T-cell (primary cell): ENCODE measurements at regions not wholly inside any gene's neighbourhood (a gene's known extent, or its start where the extent isn't known, plus 50 kb on each side); places are given as distances from the start of the nearest gene placed in this dataset.

ENCODE experiments used
- ATAC-seq, 4 experiments: fragments of 200-7000 bp in 3 of 4; fragments of 150-1000 bp in 1 of 4; cut with Tn5 transposase; replicated peaks in 1 of 4; 1 replicate in 3 of 4; 2 replicates in 1 of 4; pipeline ENCODE4 v1.10.0; 2021; ENCODE audit warnings: moderate library complexity in 3 of 4, mild to moderate bottlenecking in 2 of 4, moderate number of reproducible peaks in 1 of 4
- CTCF ChIA-PET, 2 donors: fragments of 300-600 bp; sonication (Branson Sonifier 250); formaldehyde crosslinking; loops; one replicate each; lab custom pipeline; 2022; ENCODE audit warnings: antibody characterized with exemption in 2 of 2; lab: Charles Lee
- POLR2A ChIA-PET, 2 donors: fragments of 300-600 bp; sonication (Branson Sonifier 250); formaldehyde crosslinking; loops; one replicate each; lab custom pipeline; 2022; ENCODE audit warnings: antibody characterized with exemption in 2 of 2; lab: Charles Lee
- DNase-seq, 35 experiments: peaks; one replicate each; pipeline versions ENCODE4 v3.0.0 to v3.0.0-alpha.2; 2013 to 2023
- H3K27ac ChIP-seq: one replicate; pipeline ENCODE4 v1.5.1; 2013; ENCODE audit warnings: low read length
- H3K27me3 ChIP-seq, 2 experiments: replicated peaks in 1 of 2; 1 replicate in 1 of 2; 2 replicates in 1 of 2; pipeline versions ENCODE4 v1.6.1 to v1.7.0; 2013; ENCODE audit warnings: low read length in 1 of 2, mixed read lengths in 1 of 2; ENCODE audit not compliant: control insufficient read depth in 2 of 2, insufficient read depth in 2 of 2; ENCODE audit errors: extremely low read depth in 1 of 2
- H3K36me3 ChIP-seq, 2 donors: 1 replicate in 1 of 2; 2 replicates in 1 of 2; pipeline versions ENCODE4 v1.6.1 to v1.7.0; 2013; ENCODE audit warnings: low read length in 1 of 2; ENCODE audit not compliant: control insufficient read depth in 2 of 2, insufficient read depth in 1 of 2; ENCODE audit errors: extremely low read depth in 1 of 2
- H3K4me1 ChIP-seq, 2 experiments: 1 replicate in 1 of 2; 2 replicates in 1 of 2; pipeline versions ENCODE4 v1.6.1 to v1.7.0; 2013; ENCODE audit warnings: low read length in 2 of 2, mixed read lengths in 1 of 2; ENCODE audit not compliant: insufficient read depth in 2 of 2, control insufficient read depth in 1 of 2; ENCODE audit errors: extremely low read depth in 1 of 2
- H3K4me3 ChIP-seq, 2 donors: 1 replicate in 1 of 2; 2 replicates in 1 of 2; pipeline versions ENCODE4 v1.5.1 to v1.7.0; 2013; ENCODE audit warnings: mild to moderate bottlenecking in 2 of 2, low read length in 1 of 2, moderate library complexity in 1 of 2; ENCODE audit not compliant: control insufficient read depth in 1 of 2; ENCODE audit errors: extremely low read depth in 1 of 2
- H3K9me3 ChIP-seq: 2 replicates; pipeline ENCODE4 v1.7.0; 2013
- H3K27ac Mint-ChIP-seq, 2 donors: one replicate each; pipeline ENCODE4 v1.8.0; 2020 to 2021; ENCODE audit warnings: mild to moderate bottlenecking in 2 of 2, mixed read lengths in 2 of 2
- H3K27me3 Mint-ChIP-seq, 2 donors: one replicate each; pipeline ENCODE4 v1.8.0; 2021 to 2022; ENCODE audit warnings: mixed read lengths in 2 of 2
- H3K36me3 Mint-ChIP-seq: one replicate; pipeline ENCODE4 v1.8.0; 2021; ENCODE audit warnings: mixed read lengths
- H3K4me1 Mint-ChIP-seq, 3 donors: one replicate each; pipeline ENCODE4 v1.8.0; 2020 to 2022; ENCODE audit warnings: mixed read lengths in 3 of 3, mild to moderate bottlenecking in 1 of 3
- H3K4me3 Mint-ChIP-seq, 3 donors: one replicate each; pipeline ENCODE4 v1.8.0; 2020 to 2022; ENCODE audit warnings: mild to moderate bottlenecking in 3 of 3, mixed read lengths in 3 of 3, moderate library complexity in 3 of 3
- H3K9me3 Mint-ChIP-seq, 3 donors: one replicate each; pipeline ENCODE4 v1.8.0; 2020 to 2022; ENCODE audit warnings: mixed read lengths in 3 of 3
- WGBS: methylation state at CpG from one replicate; pipeline ENCODE4 v1.1.5; 2013; ENCODE audit warnings: missing lambda C conversion rate; ENCODE audit not compliant: insufficient coverage; 5-methylcytosine and 5-hydroxymethylcytosine counted together

DNA sequence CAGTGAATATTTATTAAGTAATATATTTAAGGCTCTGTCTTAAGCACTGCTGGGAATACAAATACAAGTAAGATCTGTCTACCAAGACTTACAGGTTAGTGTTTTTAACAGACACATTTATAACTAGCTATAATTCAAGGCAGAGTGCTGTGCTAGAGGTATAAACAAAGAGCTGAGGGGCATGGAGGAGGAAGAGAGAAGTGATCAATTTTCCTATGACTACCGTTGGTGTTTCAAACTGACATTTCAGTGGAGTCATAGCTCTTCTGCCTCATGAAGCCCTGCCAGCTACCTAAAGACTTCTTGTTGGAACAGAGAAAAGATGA, 79.9 kb downstream of the CYB561 start:
- Mint-ChIP-seq H3K27ac (no peak overlapping the region), H3K27me3 (no peaks in the 10 kb centered on the region), H3K4me3 (no peak overlapping the region), H3K9me3 (no peaks in the 10 kb centered on the region), H3K4me1 (no peaks in the 10 kb centered on the region), H3K36me3 (peaks cover 20% of the 10 kb centered on the region)
- no peaks in the 10 kb centered on the region for H3K36me3 ChIP-seq
- H3K9me3 ChIP-seq, result no peaks in the 10 kb centered on the region
- CTCF ChIA-PET, result no interaction called here
- POLR2A ChIA-PET, result no interaction called here
- H3K4me1 ChIP-seq, result no peaks in the 10 kb centered on the region
- H3K27me3 ChIP-seq, result no peaks in the 10 kb centered on the region
- no peak overlapping the region for H3K27ac ChIP-seq
- no peak overlapping the region for H3K4me3 ChIP-seq
- DNase-seq (no peak), ATAC-seq (no peak)
- 40% methylated on average over 1 of the region's 1 CpG for WGBS

DNA sequence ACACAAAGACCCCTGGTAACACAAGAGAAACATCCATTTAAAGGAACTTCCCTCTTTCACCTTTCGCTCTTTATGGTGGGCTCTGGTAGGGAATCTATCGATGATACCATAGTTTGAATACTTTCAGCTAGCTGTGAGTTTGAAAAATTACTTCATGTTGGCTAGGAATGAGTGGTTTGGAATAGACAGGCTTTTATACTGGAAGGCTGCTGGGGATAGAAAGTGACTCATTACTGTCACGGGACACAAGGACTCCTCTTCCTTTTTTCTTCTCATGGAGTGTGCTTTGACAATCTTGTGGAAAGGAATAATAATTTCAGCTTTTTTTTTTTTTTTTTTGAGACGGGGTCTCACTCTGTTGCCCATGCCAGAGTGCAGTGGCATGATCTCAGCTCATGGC, 76.9 kb downstream of the CYB561 start:
- Mint-ChIP-seq H3K4me3 (no peak overlapping the region), H3K27ac (no peak overlapping the region), H3K9me3 (no peaks in the 10 kb centered on the region), H3K36me3 (peaks cover 17% of the 10 kb centered on the region), H3K4me1 (no peaks in the 10 kb centered on the region), H3K27me3 (no peaks in the 10 kb centered on the region)
- H3K4me3 ChIP-seq, result no peak overlapping the region
- ChIA-PET POLR2A (no interaction called here), CTCF (no interaction called here)
- no peaks in the 10 kb centered on the region for H3K27me3 ChIP-seq
- H3K9me3 ChIP-seq, result no peaks in the 10 kb centered on the region
- DNase-seq (no peak), ATAC-seq (no peak)
- WGBS, result no CpG with 5 or more reads among the region's 4 CpGs
- no peaks in the 10 kb centered on the region for H3K36me3 ChIP-seq
- H3K27ac ChIP-seq, result no peak overlapping the region
- no peaks in the 10 kb centered on the region for H3K4me1 ChIP-seq

DNA sequence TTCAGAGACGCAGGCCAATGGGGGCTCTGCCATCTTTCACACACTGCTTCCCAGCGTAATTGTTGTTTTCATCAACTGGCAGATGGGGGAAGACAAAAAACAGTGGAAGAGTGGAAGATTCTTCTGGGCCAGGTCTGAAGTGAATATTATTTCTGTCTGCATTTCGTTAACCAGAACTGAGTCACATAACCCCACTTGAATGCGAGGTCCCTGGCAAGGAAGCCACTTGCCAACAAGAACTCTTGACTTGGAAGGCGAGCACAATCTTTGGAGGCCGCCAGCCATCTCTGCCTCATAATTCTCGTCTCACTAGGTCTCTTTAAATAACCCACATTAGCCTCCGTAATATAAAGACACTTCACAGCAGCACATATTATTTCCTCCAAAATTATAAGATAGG, 75.4 kb downstream of the CYB561 start:
- H3K36me3 Mint-ChIP-seq, result peaks cover 14% of the 10 kb centered on the region

DNA sequence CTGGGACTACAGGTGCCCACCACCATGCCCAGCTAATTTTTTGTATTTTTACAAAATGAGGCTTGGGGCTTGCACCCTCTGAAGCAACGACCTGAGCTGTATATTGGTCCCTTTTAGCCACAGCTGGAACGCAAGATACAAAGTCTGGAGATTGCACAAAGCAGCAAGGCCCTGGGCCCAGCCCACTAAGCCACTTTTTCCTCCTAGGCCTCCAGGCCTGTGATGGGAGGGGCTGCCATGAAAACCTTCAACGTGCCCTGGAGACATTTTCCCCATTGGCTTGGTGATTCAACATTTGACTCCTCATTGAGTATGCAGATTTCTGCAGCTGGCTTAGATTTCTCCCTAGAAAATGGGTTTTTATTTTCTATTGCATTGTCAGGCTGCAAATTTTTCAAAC, 69.2 kb downstream of the CYB561 start:
- peaks cover 7 to 8% of the 10 kb centered on the region in 2 donors for H3K36me3 ChIP-seq
- Mint-ChIP-seq H3K9me3 (no peaks in the 10 kb centered on the region), H3K27ac (no peak overlapping the region), H3K36me3 (peaks cover 28% of the 10 kb centered on the region), H3K4me3 (no peak overlapping the region), H3K4me1 (no peaks in the 10 kb centered on the region), H3K27me3 (no peaks in the 10 kb centered on the region)
- ChIA-PET CTCF (no interaction called here), POLR2A (interaction anchor here in 1 of 2 donors (0.7 kb wide), 1 partner anchor 15 kb away, joined by 10 read pairs; no protein-coding TSS in a partner anchor)
- H3K9me3 ChIP-seq, result no peaks in the 10 kb centered on the region
- H3K4me1 ChIP-seq, result no peaks in the 10 kb centered on the region
- 67% methylated on average over 3 of the region's 3 CpGs for WGBS
- no peak overlapping the region for H3K27ac ChIP-seq
- no peak for ATAC-seq
- H3K4me3 ChIP-seq, result no peak overlapping the region
- no peaks in the 10 kb centered on the region for H3K27me3 ChIP-seq
- no peak for DNase-seq

More for the DNA sequence above, 75.4 kb downstream of the CYB561 start:
- ATAC-seq (no peak), DNase-seq (no peak)
- H3K4me3 ChIP-seq, result no peak overlapping the region
- POLR2A ChIA-PET, result no interaction called here
- H3K9me3 ChIP-seq, result no peaks in the 10 kb centered on the region
- Mint-ChIP-seq H3K27ac (no peak overlapping the region), H3K4me1 (no peaks in the 10 kb centered on the region), H3K9me3 (no peaks in the 10 kb centered on the region), H3K4me3 (no peak overlapping the region), H3K27me3 (no peaks in the 10 kb centered on the region)
- CTCF ChIA-PET, result no interaction called here
- H3K27ac ChIP-seq, result no peak overlapping the region
- WGBS, result 91% methylated on average over 5 of the region's 8 CpGs
- no peaks in the 10 kb centered on the region for H3K4me1 ChIP-seq
- H3K36me3 ChIP-seq, result no peaks in the 10 kb centered on the region
- no peaks in the 10 kb centered on the region for H3K27me3 ChIP-seq

DNA sequence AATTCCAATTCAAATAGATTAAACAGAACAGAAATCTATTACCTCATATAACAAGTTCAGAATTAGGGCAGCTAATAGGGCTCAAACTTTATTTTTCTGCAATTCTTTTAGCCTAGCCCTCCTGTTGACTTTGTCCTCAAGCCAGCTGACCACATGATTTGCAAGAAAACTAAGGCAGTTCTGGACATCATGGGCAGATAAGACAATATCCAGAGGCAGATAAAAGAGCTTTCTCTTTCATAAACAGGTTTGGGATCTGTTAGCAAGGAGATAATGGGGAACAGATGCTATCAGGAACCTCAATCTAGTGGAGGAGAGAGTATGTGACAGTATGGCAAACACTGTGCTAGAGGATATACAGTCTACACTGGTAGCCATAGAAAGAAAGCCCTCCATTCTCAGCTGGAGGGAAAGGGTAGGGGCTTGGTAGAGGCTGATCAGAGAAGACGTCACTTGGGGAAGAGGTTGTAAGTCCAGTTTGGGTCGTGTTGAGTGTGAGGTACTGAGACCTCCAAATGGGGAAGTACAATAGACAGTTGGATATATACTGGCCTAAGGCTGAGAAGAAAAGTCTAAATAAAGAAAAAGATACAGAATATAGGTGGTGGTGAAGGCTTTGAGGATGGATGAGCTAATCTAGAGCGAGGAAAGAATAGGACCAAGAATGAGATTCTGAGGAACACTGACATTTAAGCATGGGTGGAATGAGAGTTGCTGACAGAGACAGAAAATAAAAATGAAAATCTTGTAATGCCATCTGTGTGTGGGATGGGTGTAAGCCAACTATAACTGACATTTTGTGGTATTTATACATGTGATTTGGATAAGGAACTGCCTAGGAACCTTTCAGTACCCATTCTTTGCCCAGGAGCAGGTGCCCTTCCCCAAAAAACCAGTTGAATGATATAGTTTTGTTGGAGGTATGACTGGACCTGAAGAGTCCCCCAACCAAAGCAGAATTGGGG, 67.4 kb downstream of the CYB561 start:
- Mint-ChIP-seq H3K27me3 (no peaks in the 10 kb centered on the region), H3K4me3 (no peak overlapping the region), H3K27ac (no peak overlapping the region), H3K36me3 (peaks cover 36% of the 10 kb centered on the region), H3K9me3 (no peaks in the 10 kb centered on the region), H3K4me1 (no peaks in the 10 kb centered on the region)
- H3K36me3 ChIP-seq, result peaks cover 7 to 8% of the 10 kb centered on the region in 2 donors
- H3K9me3 ChIP-seq, result no peaks in the 10 kb centered on the region
- POLR2A ChIA-PET, result no interaction called here
- CTCF ChIA-PET, result no interaction called here
- no peaks in the 10 kb centered on the region for H3K27me3 ChIP-seq
- no peak overlapping the region for H3K4me3 ChIP-seq
- ATAC-seq (no peak), DNase-seq (no peak)
- WGBS, result 80% methylated on average over 3 of the region's 3 CpGs
- no peaks in the 10 kb centered on the region for H3K4me1 ChIP-seq
- no peak overlapping the region for H3K27ac ChIP-seq

DNA sequence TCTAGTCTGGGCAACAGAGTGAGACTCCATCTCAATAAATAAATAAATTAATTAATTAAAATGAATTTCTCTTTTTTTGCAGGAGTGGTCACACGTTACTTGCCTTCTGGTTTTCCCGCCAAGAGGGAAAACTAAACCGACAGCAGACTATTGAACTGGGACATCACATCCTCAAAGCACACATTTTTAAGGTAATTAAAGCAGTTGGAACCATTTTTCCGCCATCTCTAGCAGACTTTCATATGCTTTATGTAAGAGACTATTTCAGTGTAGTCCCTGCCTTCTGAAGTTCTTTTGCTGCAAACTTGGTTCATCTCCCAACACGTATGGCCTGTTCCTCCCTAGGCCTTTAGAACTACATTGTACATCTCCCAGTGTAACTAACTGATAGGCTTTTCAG, 66.5 kb downstream of the CYB561 start:
- Histone ChIP-seq H3K27ac (no peak overlapping the region), H3K27me3 (no peaks in the 10 kb centered on the region), H3K4me1 (no peaks in the 10 kb centered on the region), H3K36me3 (peaks cover 7 to 8% of the 10 kb centered on the region in 2 donors), H3K4me3 (no peak overlapping the region), H3K9me3 (no peaks in the 10 kb centered on the region)
- POLR2A ChIA-PET, result no interaction called here
- CTCF ChIA-PET, result no interaction called here
- H3K27me3 Mint-ChIP-seq, result no peaks in the 10 kb centered on the region
- H3K4me3 Mint-ChIP-seq, result no peak overlapping the region
- H3K36me3 Mint-ChIP-seq, result peaks cover 32% of the 10 kb centered on the region
- no peak overlapping the region for H3K27ac Mint-ChIP-seq
- ATAC-seq (no peak), DNase-seq (no peak)
- no peaks in the 10 kb centered on the region for H3K9me3 Mint-ChIP-seq
- H3K4me1 Mint-ChIP-seq, result no peaks in the 10 kb centered on the region
- WGBS, result no CpG with 5 or more reads among the region's 5 CpGs
